Keratinocyte (primary cell): ENCODE measurements at regions not wholly inside any gene's neighbourhood (a gene's known extent, or its start where the extent isn't known, plus 50 kb on each side); places are given as distances from the start of the nearest gene placed in this dataset.

Source experiments
- DNase-seq: peaks from one replicate; pipeline ENCODE4 v3.0.0-alpha.2; 2011; ENCODE audit warnings: low read depth, missing footprints, low spot score
- FAIRE-seq: peaks from 2 replicates; lab custom pipeline; 2011; peaks lifted over from hg19 to GRCh38; lab: Jason Lieb, UNC
- H2AFZ ChIP-seq: 2 replicates; pipeline ENCODE4 v1.6.0; 2012; ENCODE audit warnings: low read length, control low read depth, inconsistent platforms; ENCODE audit not compliant: control insufficient read depth
- H3K27ac ChIP-seq: 2 replicates; pipeline ENCODE4 v1.5.1; 2011; ENCODE audit warnings: low read length; ENCODE audit not compliant: control insufficient read depth, insufficient read depth
- H3K27me3 ChIP-seq: 3 replicates; pipeline ENCODE4 v1.6.0; 2011; ENCODE audit warnings: low read length; ENCODE audit not compliant: control insufficient read depth, insufficient read depth; ENCODE audit errors: extremely low read depth
- H3K36me3 ChIP-seq, 2 experiments: 2 replicates in 1 of 2; 3 replicates in 1 of 2; pipeline ENCODE4 v1.5.1; 2011; ENCODE audit warnings: low read length in 2 of 2, mild to moderate bottlenecking in 1 of 2; ENCODE audit not compliant: control insufficient read depth in 2 of 2, insufficient read depth in 2 of 2; ENCODE audit errors: extremely low read depth in 1 of 2
- H3K4me1 ChIP-seq: 3 replicates; pipeline ENCODE4 v1.5.1; 2011; ENCODE audit warnings: low read length; ENCODE audit not compliant: control insufficient read depth, insufficient read depth; ENCODE audit errors: extremely low read depth
- H3K4me2 ChIP-seq: 3 replicates; pipeline ENCODE4 v1.6.0; 2011; ENCODE audit warnings: low read depth, low read length; ENCODE audit not compliant: control insufficient read depth, insufficient read depth; ENCODE audit errors: extremely low read depth
- H3K4me3 ChIP-seq, 3 experiments: fragments of 200-600 bp in 1 of 3; sonication (generic) in 1 of 3; 2 replicates in 2 of 3; 3 replicates in 1 of 3; pipeline ENCODE4 v1.5.1; 2011 to 2016; ENCODE audit warnings: low read length in 3 of 3, mild to moderate bottlenecking in 3 of 3, control low read depth in 2 of 3, inconsistent platforms in 1 of 3, low read depth in 1 of 3, mixed read lengths in 1 of 3, mixed run types in 1 of 3, moderate library complexity in 1 of 3; ENCODE audit not compliant: control insufficient read depth in 2 of 3, insufficient read depth in 2 of 3; ENCODE audit errors: extremely low read depth in 1 of 3
- H3K79me2 ChIP-seq: 2 replicates; pipeline ENCODE4 v1.6.0; 2012; ENCODE audit warnings: low read length; ENCODE audit not compliant: control insufficient read depth, insufficient read depth
- H3K9ac ChIP-seq: 3 replicates; pipeline ENCODE4 v1.6.0; 2011; ENCODE audit warnings: low read length; ENCODE audit not compliant: control insufficient read depth, insufficient read depth; ENCODE audit errors: extremely low read depth
- H3K9me1 ChIP-seq: 3 replicates; pipeline ENCODE4 v1.6.0; 2011; ENCODE audit warnings: low read length; ENCODE audit not compliant: control insufficient read depth, insufficient read depth; ENCODE audit errors: extremely low read depth
- H3K9me3 ChIP-seq: 2 replicates; pipeline ENCODE4 v1.5.1; 2012; ENCODE audit warnings: low read depth, low read length; ENCODE audit not compliant: control insufficient read depth
- H4K20me1 ChIP-seq: 3 replicates; pipeline ENCODE4 v1.6.0; 2011; ENCODE audit warnings: low read length; ENCODE audit not compliant: control insufficient read depth, insufficient read depth; ENCODE audit errors: extremely low read depth
- CTCF ChIP-seq, 3 experiments: IDR thresholded peaks in 1 of 3; conservative IDR thresholded peaks in 1 of 3; optimal IDR thresholded peaks in 1 of 3; 2 replicates in 2 of 3; 3 replicates in 1 of 3; pipeline versions ENCODE3 to v1.5.1; 2011; ENCODE audit warnings: low read length in 3 of 3, mild to moderate bottlenecking in 3 of 3, moderate library complexity in 2 of 3, control low read depth in 1 of 3, inconsistent platforms in 1 of 3; ENCODE audit not compliant: insufficient read depth in 2 of 3; ENCODE audit errors: extremely low read depth in 1 of 3
- EZH2 ChIP-seq: IDR thresholded peaks from one replicate; pipeline ENCODE4 v1.6.1; 2012; ENCODE audit warnings: inconsistent platforms, mild to moderate bottlenecking, low read length, moderate library complexity
- dilution Hi-C: fragments of 300-500 bp; cut with MboI; formaldehyde crosslinking; loops from one replicate; pipeline ENCODE4 v1.7.0; 2020; ENCODE audit warnings: low sequenced_read_pairs; ENCODE audit not compliant: extremely low pct_ligation_motif_present

GRCh38 chr15:98440917-98441316 lies 207.4 kb upstream of the IGF1R start:
- no peak for FAIRE-seq
- no peak overlapping the region for H3K27ac ChIP-seq
- no peaks in the 10 kb centered on the region for H3K36me3 ChIP-seq
- H3K27me3 ChIP-seq = peaks cover 18% of the 10 kb centered on the region
- H3K9me1 ChIP-seq = no peaks in the 10 kb centered on the region
- H3K9me3 ChIP-seq = no peaks in the 10 kb centered on the region
- DNase-seq = no peak
- dilution Hi-C loops = no loop called here
- H3K79me2 ChIP-seq = no peaks in the 10 kb centered on the region
- H3K4me1 ChIP-seq = peaks cover 7% of the 10 kb centered on the region
- H4K20me1 ChIP-seq = no peaks in the 10 kb centered on the region
- no peak overlapping the region for H3K9ac ChIP-seq
- no peak overlapping the region for H3K4me2 ChIP-seq
- no peak overlapping the region for H3K4me3 ChIP-seq
- H2AFZ ChIP-seq = no peak overlapping the region
- TF ChIP-seq CTCF (optimal IDR thresholded peaks at IDR 0.05 in 1 of 3, IDR thresholded peaks at IDR 0.05 in 1 of 3, conservative IDR thresholded peaks at IDR 0.05 in 1 of 3; ENCODE audit: extremely low read depth in 1 of 3, insufficient read depth in 2 of 3, low read length in 3 of 3) = no peak
- TF ChIP-seq EZH2 = no peak

- Histone ChIP-seq H3K4me3 (no peak overlapping the region), H3K4me2 (no peak overlapping the region), H3K9ac (no peak overlapping the region), H3K27me3 (peaks cover 18% of the 10 kb centered on the region), H3K36me3 (no peaks in the 10 kb centered on the region), H3K27ac (no peak overlapping the region), H3K9me1 (no peaks in the 10 kb centered on the region), H2AFZ (no peak overlapping the region), H3K9me3 (no peaks in the 10 kb centered on the region), H4K20me1 (no peaks in the 10 kb centered on the region), H3K79me2 (no peaks in the 10 kb centered on the region), H3K4me1 (peaks cover 7% of the 10 kb centered on the region)
- DNase-seq (no peak), FAIRE-seq (no peak)
- TF ChIP-seq CTCF (optimal IDR thresholded peaks at IDR 0.05 in 1 of 3, IDR thresholded peaks at IDR 0.05 in 1 of 3, conservative IDR thresholded peaks at IDR 0.05 in 1 of 3; ENCODE audit: extremely low read depth in 1 of 3, insufficient read depth in 2 of 3, low read length in 3 of 3) (no peak), EZH2 (no peak)
- dilution Hi-C loops = no loop called here
Observed at GRCh38 chr15:98441599-98441998, 206.7 kb upstream of the IGF1R start.
